ENCODE measurements at regions not wholly inside any gene's neighbourhood (a gene's known extent, or its start where the extent isn't known, plus 50 kb on each side); places are given as distances from the start of the nearest gene placed in this dataset.

GRCh38 chr20:48552550-48552949 lies 275.2 kb downstream of the PREX1 start:
- TF ChIP-seq POLR2A (IDR thresholded peaks at IDR 0.05), result no peak
- no peak for TF ChIP-seq CTCF (IDR thresholded peaks at IDR 0.05)
- no peak for TF ChIP-seq POLR2AphosphoS5 (IDR thresholded peaks at IDR 0.05; ENCODE audit: insufficient read depth in 1 of 2, low read depth in 1 of 2)
- Histone ChIP-seq H3K27me3 (no peaks in the 10 kb centered on the region), H3K36me3 (no peaks in the 10 kb centered on the region), H3K9me3 (no peaks in the 10 kb centered on the region), H3K4me1 (peaks cover 6% of the 10 kb centered on the region), H3K4me3 (no peak overlapping the region), H3K27ac (no peak overlapping the region)
- intact Hi-C loops (cut with DNase I), result no loop called here
- no peak for DNase-seq (ENCODE audit: extremely low spot score in 2 of 2)

GRCh38 chr20:48550814-48551213 lies 277.0 kb downstream of the PREX1 start:
- intact Hi-C loops (cut with DNase I), result no loop called here
- TF ChIP-seq CTCF (IDR thresholded peaks at IDR 0.05) (no peak), POLR2AphosphoS5 (IDR thresholded peaks at IDR 0.05; ENCODE audit: insufficient read depth in 1 of 2, low read depth in 1 of 2) (no peak), POLR2A (IDR thresholded peaks at IDR 0.05) (no peak)

GRCh38 chr20:48547664-48548063 lies 280.1 kb downstream of the PREX1 start:
- no peak for DNase-seq (ENCODE audit: extremely low spot score in 2 of 2)
- Histone ChIP-seq H3K4me1 (no peaks in the 10 kb centered on the region), H3K27ac (no peak overlapping the region), H3K36me3 (no peaks in the 10 kb centered on the region), H3K9me3 (no peaks in the 10 kb centered on the region), H3K27me3 (no peaks in the 10 kb centered on the region), H3K4me3 (no peak overlapping the region)
- TF ChIP-seq POLR2A (IDR thresholded peaks at IDR 0.05), result no peak
- no peak for TF ChIP-seq POLR2AphosphoS5 (IDR thresholded peaks at IDR 0.05; ENCODE audit: insufficient read depth in 1 of 2, low read depth in 1 of 2)
- TF ChIP-seq CTCF (IDR thresholded peaks at IDR 0.05), result no peak
- intact Hi-C loops (cut with DNase I), result no loop called here

More at GRCh38 chr20:48550814-48551213, 277.0 kb downstream of the PREX1 start:
- Histone ChIP-seq H3K27ac (no peak overlapping the region), H3K36me3 (no peaks in the 10 kb centered on the region), H3K27me3 (no peaks in the 10 kb centered on the region), H3K4me1 (no peaks in the 10 kb centered on the region), H3K4me3 (no peak overlapping the region), H3K9me3 (no peaks in the 10 kb centered on the region)
- no peak for DNase-seq (ENCODE audit: extremely low spot score in 2 of 2)

- H3K9me3 ChIP-seq, result no peaks in the 10 kb centered on the region
- no peak overlapping the region for H3K27ac ChIP-seq
- no peaks in the 10 kb centered on the region for H3K36me3 ChIP-seq
- no peak for TF ChIP-seq POLR2A (IDR thresholded peaks at IDR 0.05)
- no peak for TF ChIP-seq POLR2AphosphoS5 (IDR thresholded peaks at IDR 0.05; ENCODE audit: insufficient read depth in 1 of 2, low read depth in 1 of 2)
- H3K4me1 ChIP-seq, result no peaks in the 10 kb centered on the region
- no peak overlapping the region for H3K4me3 ChIP-seq
- intact Hi-C loops (cut with DNase I), result no loop called here
- no peaks in the 10 kb centered on the region for H3K27me3 ChIP-seq
- DNase-seq (ENCODE audit: extremely low spot score in 2 of 2), result no peak
Measured at GRCh38 chr20:48544402-48545339, 283.1 kb downstream of the PREX1 start.

GRCh38 chr20:48541581-48542071 lies 286.2 kb downstream of the PREX1 start:
- Histone ChIP-seq H3K36me3 (no peaks in the 10 kb centered on the region), H3K27me3 (no peaks in the 10 kb centered on the region), H3K27ac (no peak overlapping the region), H3K9me3 (no peaks in the 10 kb centered on the region), H3K4me3 (no peak overlapping the region), H3K4me1 (no peaks in the 10 kb centered on the region)
- intact Hi-C loops (cut with DNase I), result no loop called here
- TF ChIP-seq POLR2AphosphoS5 (IDR thresholded peaks at IDR 0.05; ENCODE audit: insufficient read depth in 1 of 2, low read depth in 1 of 2) (no peak), POLR2A (IDR thresholded peaks at IDR 0.05) (no peak), CTCF (IDR thresholded peaks at IDR 0.05) (no peak)
- no peak for DNase-seq (ENCODE audit: extremely low spot score in 2 of 2)
